ENCODE measurements at regions not wholly inside any gene's neighbourhood (a gene's known extent, or its start where the extent isn't known, plus 50 kb on each side); places are given as distances from the start of the nearest gene placed in this dataset.

- Mint-ChIP-seq H3K9me3 (ENCODE audit: unreplicated experiment) (no peaks in the 10 kb centered on the region), H3K27me3 (ENCODE audit: unreplicated experiment) (no peaks in the 10 kb centered on the region), H3K4me1 (ENCODE audit: unreplicated experiment) (peaks cover 20% of the 10 kb centered on the region), H3K27ac (ENCODE audit: unreplicated experiment) (no peak overlapping the region), H3K4me3 (ENCODE audit: unreplicated experiment) (no peak overlapping the region), H3K36me3 (ENCODE audit: unreplicated experiment) (no peaks in the 10 kb centered on the region)
- TF ChIP-seq CTCF (IDR thresholded peaks at IDR 0.05) = no peak
- no peak for DNase-seq (ENCODE audit: extremely low spot score, unreplicated experiment)
Measured at GRCh38 chr9:91040371-91041215, 239.0 kb downstream of the SYK start.

DNA sequence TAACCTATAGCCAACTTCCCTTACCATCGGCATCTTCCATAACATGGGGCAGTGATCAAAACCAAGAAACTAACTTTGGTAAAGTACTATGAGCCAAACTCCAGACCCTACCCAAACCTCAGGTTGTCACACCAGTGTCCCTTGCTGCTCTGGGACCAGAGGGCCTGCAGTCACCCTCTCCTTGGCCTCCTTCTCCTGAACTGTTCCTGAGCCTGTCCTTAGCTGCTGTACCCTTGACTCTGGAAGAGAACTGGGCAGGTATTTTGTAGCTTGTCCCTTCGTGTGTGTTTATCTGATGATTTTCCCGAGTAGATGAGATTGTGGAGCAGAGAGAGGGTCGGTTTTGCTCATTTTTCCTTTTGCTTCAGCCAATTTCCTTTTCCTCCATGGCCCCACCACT is 240.4 kb downstream of the SYK start:
- DNase-seq (ENCODE audit: extremely low spot score, unreplicated experiment) = no peak
- no peak for TF ChIP-seq CTCF (IDR thresholded peaks at IDR 0.05)
- Mint-ChIP-seq H3K4me1 (ENCODE audit: unreplicated experiment) (peaks cover 18% of the 10 kb centered on the region), H3K9me3 (ENCODE audit: unreplicated experiment) (no peaks in the 10 kb centered on the region), H3K27ac (ENCODE audit: unreplicated experiment) (no peak overlapping the region), H3K4me3 (ENCODE audit: unreplicated experiment) (no peak overlapping the region), H3K27me3 (ENCODE audit: unreplicated experiment) (no peaks in the 10 kb centered on the region), H3K36me3 (ENCODE audit: unreplicated experiment) (no peaks in the 10 kb centered on the region)

- TF ChIP-seq CTCF (IDR thresholded peaks at IDR 0.05) = no peak
- peaks cover 17% of the 10 kb centered on the region for H3K4me1 Mint-ChIP-seq (ENCODE audit: unreplicated experiment)
- H3K4me3 Mint-ChIP-seq (ENCODE audit: unreplicated experiment) = no peak overlapping the region
- DNase-seq (ENCODE audit: extremely low spot score, unreplicated experiment) = no peak
- no peaks in the 10 kb centered on the region for H3K36me3 Mint-ChIP-seq (ENCODE audit: unreplicated experiment)
- no peaks in the 10 kb centered on the region for H3K27me3 Mint-ChIP-seq (ENCODE audit: unreplicated experiment)
- no peak overlapping the region for H3K27ac Mint-ChIP-seq (ENCODE audit: unreplicated experiment)
- no peaks in the 10 kb centered on the region for H3K9me3 Mint-ChIP-seq (ENCODE audit: unreplicated experiment)
Measured at GRCh38 chr9:91042541-91042940, 240.9 kb downstream of the SYK start.

DNA sequence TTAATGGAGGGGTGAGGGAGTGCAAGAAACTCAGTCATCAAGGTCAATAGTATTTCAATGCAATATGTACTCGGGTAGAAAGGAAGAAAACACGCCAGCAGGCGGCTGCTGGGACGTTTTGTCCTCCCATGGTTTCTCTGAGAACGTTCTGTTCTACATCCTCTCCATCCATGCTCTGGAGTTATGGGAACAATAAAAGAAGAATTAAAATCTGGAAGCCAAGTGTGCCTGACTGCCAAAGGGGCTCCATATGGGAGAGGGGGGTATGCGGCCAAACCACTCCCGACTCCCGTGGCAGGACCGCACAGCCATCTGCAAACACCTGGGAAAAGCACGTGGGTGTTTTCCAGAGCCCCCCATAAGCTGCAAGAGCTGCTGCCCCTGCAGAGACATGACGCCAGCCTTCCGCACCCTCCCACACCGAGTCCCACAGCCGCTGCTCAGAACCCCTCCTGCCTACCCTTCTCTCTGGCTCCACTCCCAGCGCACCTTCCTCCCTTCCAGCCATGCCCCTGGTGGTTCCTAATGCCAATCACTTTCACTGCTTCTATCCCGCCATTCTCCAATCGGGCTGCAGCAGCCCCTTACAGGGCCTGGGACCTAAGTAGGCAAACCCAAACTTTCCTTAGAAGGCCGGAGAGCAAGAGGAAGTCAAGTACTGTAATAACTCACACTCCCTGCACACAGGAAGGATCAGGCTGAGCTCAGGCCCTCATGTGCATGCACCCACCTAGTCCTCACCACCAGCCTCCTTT is 241.6 kb downstream of the SYK start:
- Mint-ChIP-seq H3K4me3 (ENCODE audit: unreplicated experiment) (no peak overlapping the region), H3K36me3 (ENCODE audit: unreplicated experiment) (no peaks in the 10 kb centered on the region), H3K4me1 (ENCODE audit: unreplicated experiment) (peaks cover 17% of the 10 kb centered on the region), H3K27me3 (ENCODE audit: unreplicated experiment) (no peaks in the 10 kb centered on the region), H3K9me3 (ENCODE audit: unreplicated experiment) (no peaks in the 10 kb centered on the region), H3K27ac (ENCODE audit: unreplicated experiment) (no peak overlapping the region)
- DNase-seq (ENCODE audit: extremely low spot score, unreplicated experiment) = no peak
- no peak for TF ChIP-seq CTCF (IDR thresholded peaks at IDR 0.05)

DNA sequence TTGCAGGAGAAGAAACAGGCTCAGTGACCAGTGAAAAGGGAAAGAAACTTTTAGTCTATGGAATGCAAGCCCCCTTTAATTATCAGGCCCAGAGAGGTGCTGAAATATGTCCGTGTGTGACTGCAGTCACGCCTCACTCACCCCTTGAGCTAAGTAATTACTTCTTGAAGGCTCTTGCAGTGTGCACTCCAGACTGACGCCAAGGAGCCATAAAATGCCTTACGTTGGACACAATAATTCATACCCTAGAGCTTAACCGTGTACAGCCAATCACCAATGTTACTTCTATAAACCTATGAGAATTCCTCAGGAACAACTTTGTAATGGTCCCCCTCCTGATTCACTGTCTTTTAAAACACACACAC is 242.2 kb downstream of the SYK start:
- no peak for DNase-seq (ENCODE audit: extremely low spot score, unreplicated experiment)
- no peak overlapping the region for H3K27ac Mint-ChIP-seq (ENCODE audit: unreplicated experiment)
- peaks cover 17% of the 10 kb centered on the region for H3K4me1 Mint-ChIP-seq (ENCODE audit: unreplicated experiment)
- no peaks in the 10 kb centered on the region for H3K27me3 Mint-ChIP-seq (ENCODE audit: unreplicated experiment)
- no peak for TF ChIP-seq CTCF (IDR thresholded peaks at IDR 0.05)
- no peaks in the 10 kb centered on the region for H3K9me3 Mint-ChIP-seq (ENCODE audit: unreplicated experiment)
- H3K4me3 Mint-ChIP-seq (ENCODE audit: unreplicated experiment) = no peak overlapping the region
- H3K36me3 Mint-ChIP-seq (ENCODE audit: unreplicated experiment) = no peaks in the 10 kb centered on the region
